ENCODE measurements at regions not wholly inside any gene's neighbourhood (a gene's known extent, or its start where the extent isn't known, plus 50 kb on each side); places are given as distances from the start of the nearest gene placed in this dataset.

- POLR2A ChIA-PET: no interaction called here
- no peaks in the 10 kb centered on the region for H3K9me3 Mint-ChIP-seq (ENCODE audit: insufficient read depth)
Observed at GRCh38 chr2:84204995-84205394, 254.1 kb downstream of the SUCLG1 start.

GRCh38 chr2:84202166-84202565 is 256.9 kb downstream of the SUCLG1 start:
- ATAC-seq: no peak
- Mint-ChIP-seq H3K4me3 (no peak overlapping the region), H3K27ac (no peak overlapping the region), H3K27me3 (ENCODE audit: low read depth) (peaks cover 4% of the 10 kb centered on the region), H3K36me3 (ENCODE audit: low read depth) (no peaks in the 10 kb centered on the region), H3K9me3 (ENCODE audit: insufficient read depth) (no peaks in the 10 kb centered on the region), H3K4me1 (ENCODE audit: low read depth) (no peaks in the 10 kb centered on the region)
- DNase-seq: no peak
- POLR2A ChIA-PET: no interaction called here
- CTCF ChIA-PET: no interaction called here

More at GRCh38 chr2:84204995-84205394, 254.1 kb downstream of the SUCLG1 start:
- no peaks in the 10 kb centered on the region for H3K36me3 Mint-ChIP-seq (ENCODE audit: low read depth)
- CTCF ChIA-PET: no interaction called here
- H3K27ac Mint-ChIP-seq: no peak overlapping the region
- H3K27me3 Mint-ChIP-seq (ENCODE audit: low read depth): peaks cover 4% of the 10 kb centered on the region
- ATAC-seq (no peak), DNase-seq (no peak)
- no peaks in the 10 kb centered on the region for H3K4me1 Mint-ChIP-seq (ENCODE audit: low read depth)
- H3K4me3 Mint-ChIP-seq: no peak overlapping the region

GRCh38 chr2:84201158-84201557 is 257.9 kb downstream of the SUCLG1 start:
- no peaks in the 10 kb centered on the region for H3K9me3 Mint-ChIP-seq (ENCODE audit: insufficient read depth)
- ChIA-PET CTCF (no interaction called here), POLR2A (no interaction called here)
- no peaks in the 10 kb centered on the region for H3K4me1 Mint-ChIP-seq (ENCODE audit: low read depth)
- H3K36me3 Mint-ChIP-seq (ENCODE audit: low read depth): no peaks in the 10 kb centered on the region
- DNase-seq (no peak), ATAC-seq (no peak)
- peaks cover 4% of the 10 kb centered on the region for H3K27me3 Mint-ChIP-seq (ENCODE audit: low read depth)
- no peak overlapping the region for H3K4me3 Mint-ChIP-seq
- no peak overlapping the region for H3K27ac Mint-ChIP-seq

DNA sequence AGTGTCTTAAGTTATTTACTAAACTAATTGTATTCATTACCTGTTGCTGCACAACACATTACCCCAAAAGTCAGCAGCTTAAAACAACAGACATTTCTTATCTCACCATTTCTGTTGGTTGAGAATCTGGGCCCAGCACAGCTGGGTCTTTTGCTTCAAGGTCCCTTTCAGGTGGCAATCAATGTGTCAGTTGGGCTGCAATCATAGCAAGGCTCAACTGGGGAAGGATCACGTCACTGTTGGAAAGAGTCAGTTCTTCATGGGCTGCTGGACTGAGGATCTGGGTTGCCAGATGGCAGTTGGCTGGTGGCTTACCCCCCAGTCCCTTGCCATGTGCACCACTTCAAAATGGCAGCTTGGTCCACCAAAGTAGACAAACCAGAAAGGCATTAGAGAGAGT is 261.2 kb downstream of the SUCLG1 start:
- POLR2A ChIA-PET: no interaction called here
- DNase-seq: no peak
- Mint-ChIP-seq H3K27ac (no peak overlapping the region), H3K4me3 (no peak overlapping the region), H3K9me3 (ENCODE audit: insufficient read depth) (no peaks in the 10 kb centered on the region), H3K36me3 (ENCODE audit: low read depth) (no peaks in the 10 kb centered on the region), H3K4me1 (ENCODE audit: low read depth) (no peaks in the 10 kb centered on the region), H3K27me3 (ENCODE audit: low read depth) (no peaks in the 10 kb centered on the region)
- no peak for ATAC-seq
- CTCF ChIA-PET: no interaction called here

- CTCF ChIA-PET: no interaction called here
- no peak overlapping the region for H3K27ac Mint-ChIP-seq
- DNase-seq (no peak), ATAC-seq (no peak)
- H3K27me3 Mint-ChIP-seq (ENCODE audit: low read depth): no peaks in the 10 kb centered on the region
- H3K36me3 Mint-ChIP-seq (ENCODE audit: low read depth): no peaks in the 10 kb centered on the region
- no peaks in the 10 kb centered on the region for H3K4me1 Mint-ChIP-seq (ENCODE audit: low read depth)
- POLR2A ChIA-PET: no interaction called here
- H3K4me3 Mint-ChIP-seq: no peak overlapping the region
- no peaks in the 10 kb centered on the region for H3K9me3 Mint-ChIP-seq (ENCODE audit: insufficient read depth)
Observed at GRCh38 chr2:84194949-84195644, 264.0 kb downstream of the SUCLG1 start.

GRCh38 chr2:84194181-84194580 is 264.9 kb downstream of the SUCLG1 start:
- DNase-seq: no peak
- Mint-ChIP-seq H3K27me3 (ENCODE audit: low read depth) (no peaks in the 10 kb centered on the region), H3K4me1 (ENCODE audit: low read depth) (no peaks in the 10 kb centered on the region), H3K9me3 (ENCODE audit: insufficient read depth) (no peaks in the 10 kb centered on the region), H3K36me3 (ENCODE audit: low read depth) (no peaks in the 10 kb centered on the region), H3K4me3 (no peak overlapping the region), H3K27ac (no peak overlapping the region)
- no peak for ATAC-seq
- ChIA-PET POLR2A (no interaction called here), CTCF (no interaction called here)

DNA sequence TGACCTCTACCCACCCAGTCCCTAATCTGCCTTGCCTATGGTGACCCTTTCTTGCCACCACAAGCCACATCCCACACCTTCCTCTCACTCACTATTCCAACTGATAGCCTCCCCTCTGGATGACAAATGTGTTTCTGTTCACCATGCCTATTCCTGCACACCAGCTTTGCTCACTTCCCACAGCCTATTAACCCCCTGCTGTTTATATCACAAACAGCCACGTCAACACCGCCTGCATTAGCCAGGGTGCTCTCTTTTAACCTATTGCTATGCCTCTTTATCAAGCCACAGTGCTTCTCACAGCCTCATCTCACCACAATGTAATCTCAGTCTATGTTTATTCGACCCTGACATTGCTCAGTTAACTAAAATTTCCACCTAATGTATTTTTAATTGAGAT is 271.8 kb downstream of the SUCLG1 start:
- H3K4me3 Mint-ChIP-seq: no peak overlapping the region
- H3K4me1 Mint-ChIP-seq (ENCODE audit: low read depth): no peaks in the 10 kb centered on the region
- DNase-seq (no peak), ATAC-seq (no peak)
- ChIA-PET CTCF (no interaction called here), POLR2A (no interaction called here)
- H3K9me3 Mint-ChIP-seq (ENCODE audit: insufficient read depth): no peaks in the 10 kb centered on the region
- no peaks in the 10 kb centered on the region for H3K36me3 Mint-ChIP-seq (ENCODE audit: low read depth)
- H3K27me3 Mint-ChIP-seq (ENCODE audit: low read depth): no peaks in the 10 kb centered on the region
- H3K27ac Mint-ChIP-seq: no peak overlapping the region

- H3K4me1 Mint-ChIP-seq (ENCODE audit: low read depth): no peaks in the 10 kb centered on the region
- no peak overlapping the region for H3K27ac Mint-ChIP-seq
- DNase-seq (no peak), ATAC-seq (no peak)
- POLR2A ChIA-PET: no interaction called here
- no peak overlapping the region for H3K4me3 Mint-ChIP-seq
- CTCF ChIA-PET: no interaction called here
- H3K9me3 Mint-ChIP-seq (ENCODE audit: insufficient read depth): no peaks in the 10 kb centered on the region
- no peaks in the 10 kb centered on the region for H3K36me3 Mint-ChIP-seq (ENCODE audit: low read depth)
- H3K27me3 Mint-ChIP-seq (ENCODE audit: low read depth): no peaks in the 10 kb centered on the region
Observed at GRCh38 chr2:84181927-84182326, 277.2 kb downstream of the SUCLG1 start.

- Mint-ChIP-seq H3K4me3 (no peak overlapping the region), H3K27me3 (ENCODE audit: low read depth) (no peaks in the 10 kb centered on the region), H3K36me3 (ENCODE audit: low read depth) (no peaks in the 10 kb centered on the region), H3K27ac (no peak overlapping the region), H3K9me3 (ENCODE audit: insufficient read depth) (no peaks in the 10 kb centered on the region), H3K4me1 (ENCODE audit: low read depth) (no peaks in the 10 kb centered on the region)
- ChIA-PET CTCF (no interaction called here), POLR2A (no interaction called here)
- ATAC-seq (no peak), DNase-seq (no peak)
Observed at GRCh38 chr2:84177733-84178132, 281.3 kb downstream of the SUCLG1 start.

DNA sequence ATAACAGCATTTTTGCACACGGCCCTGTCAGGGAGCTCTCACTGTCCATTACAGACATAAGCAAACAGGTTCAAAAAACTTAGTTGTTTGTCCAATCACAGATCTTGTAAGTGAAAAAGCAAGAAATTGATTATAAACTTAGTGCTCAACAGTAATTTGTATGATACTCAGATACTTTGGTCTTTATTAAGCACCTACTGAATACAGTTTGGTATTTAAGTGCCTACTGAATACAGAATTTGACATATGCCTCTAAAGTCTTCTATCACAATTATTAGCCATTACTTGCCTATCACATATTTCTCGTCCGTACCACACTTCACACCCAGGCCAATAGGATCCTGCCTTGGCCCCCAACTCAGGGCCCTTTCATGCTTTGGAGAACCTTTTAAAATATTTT is 283.1 kb downstream of the SUCLG1 start:
- H3K4me1 Mint-ChIP-seq (ENCODE audit: low read depth): no peaks in the 10 kb centered on the region
- H3K4me3 Mint-ChIP-seq: no peak overlapping the region
- H3K27me3 Mint-ChIP-seq (ENCODE audit: low read depth): no peaks in the 10 kb centered on the region
- H3K36me3 Mint-ChIP-seq (ENCODE audit: low read depth): no peaks in the 10 kb centered on the region
- no peak overlapping the region for H3K27ac Mint-ChIP-seq
- ATAC-seq (no peak), DNase-seq (no peak)
- ChIA-PET CTCF (no interaction called here), POLR2A (no interaction called here)
- no peaks in the 10 kb centered on the region for H3K9me3 Mint-ChIP-seq (ENCODE audit: insufficient read depth)

- Mint-ChIP-seq H3K27ac (no peak overlapping the region), H3K27me3 (ENCODE audit: low read depth) (no peaks in the 10 kb centered on the region), H3K4me1 (ENCODE audit: low read depth) (no peaks in the 10 kb centered on the region), H3K36me3 (ENCODE audit: low read depth) (no peaks in the 10 kb centered on the region), H3K4me3 (no peak overlapping the region), H3K9me3 (ENCODE audit: insufficient read depth) (no peaks in the 10 kb centered on the region)
- ChIA-PET POLR2A (no interaction called here), CTCF (no interaction called here)
- DNase-seq: no peak
- ATAC-seq: no peak
Observed at GRCh38 chr2:84175340-84175739, 283.7 kb downstream of the SUCLG1 start.

DNA sequence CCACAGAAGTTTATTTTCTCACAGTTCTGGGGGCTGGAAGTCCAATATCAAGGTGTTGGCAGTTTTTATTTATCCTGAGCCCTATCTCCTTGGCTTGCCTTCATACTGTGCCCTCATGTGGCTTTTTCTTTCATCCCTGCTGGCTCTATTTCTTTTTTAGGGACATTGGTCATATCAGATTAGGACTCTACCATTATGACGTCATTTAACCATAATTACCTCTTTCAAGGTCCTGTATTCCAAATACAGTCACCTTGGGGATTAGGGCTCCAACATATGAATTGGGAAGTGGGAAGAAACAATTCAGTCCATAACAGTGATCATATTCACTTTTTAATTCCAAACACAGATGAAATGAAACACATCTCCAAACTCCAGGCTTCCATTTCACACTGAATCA is 286.0 kb downstream of the SUCLG1 start:
- Mint-ChIP-seq H3K4me1 (ENCODE audit: low read depth) (no peaks in the 10 kb centered on the region), H3K36me3 (ENCODE audit: low read depth) (no peaks in the 10 kb centered on the region), H3K9me3 (ENCODE audit: insufficient read depth) (no peaks in the 10 kb centered on the region), H3K27ac (no peak overlapping the region), H3K27me3 (ENCODE audit: low read depth) (no peaks in the 10 kb centered on the region), H3K4me3 (no peak overlapping the region)
- CTCF ChIA-PET: no interaction called here
- DNase-seq (no peak), ATAC-seq (no peak)
- POLR2A ChIA-PET: no interaction called here

DNA sequence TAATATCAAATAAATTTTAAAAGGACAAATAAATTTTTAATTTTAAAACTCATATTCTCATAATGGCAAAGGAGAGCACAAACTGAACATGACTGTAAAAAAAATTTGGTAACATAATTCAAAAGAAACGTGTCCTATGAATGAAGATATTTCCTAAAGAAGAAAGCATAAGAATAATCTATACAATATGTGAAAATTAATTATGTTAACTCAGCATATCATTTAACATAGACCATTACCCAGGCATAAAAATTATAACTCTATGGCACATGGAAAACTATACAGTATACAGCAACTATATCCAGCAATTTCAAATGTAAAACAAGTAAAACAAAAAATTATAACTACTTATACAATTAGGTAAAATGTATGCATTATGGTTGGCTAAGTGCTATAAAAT is 288.1 kb downstream of the SUCLG1 start:
- no peak for ATAC-seq
- no peaks in the 10 kb centered on the region for H3K9me3 Mint-ChIP-seq (ENCODE audit: insufficient read depth)
- ChIA-PET POLR2A (no interaction called here), CTCF (no interaction called here)
- H3K27ac Mint-ChIP-seq: no peak overlapping the region
- H3K36me3 Mint-ChIP-seq (ENCODE audit: low read depth): no peaks in the 10 kb centered on the region
- DNase-seq: no peak
- H3K4me3 Mint-ChIP-seq: no peak overlapping the region
- H3K27me3 Mint-ChIP-seq (ENCODE audit: low read depth): no peaks in the 10 kb centered on the region
- H3K4me1 Mint-ChIP-seq (ENCODE audit: low read depth): no peaks in the 10 kb centered on the region

All from activated CD8-positive, alpha-beta T cell treated with anti-CD3 and anti-CD28 coated beads, Interleukin-2, amount 10 ng/mL, durations not matched to agents 7 days and 5 days (primary cell).